EL (cell line): ENCODE measurements at regions not wholly inside any gene's neighbourhood (a gene's known extent, or its start where the extent isn't known, plus 50 kb on each side); places are given as distances from the start of the nearest gene placed in this dataset.
"Not testable (repeated sequence)": the region's sequence is repeated elsewhere in the genome, so short reads cannot be mapped to it uniquely, and the experiment has no call there.

Experiments
- DNase-seq: peaks from one replicate; pipeline ENCODE4 v3.0.0-alpha.2; 2016

DNA sequence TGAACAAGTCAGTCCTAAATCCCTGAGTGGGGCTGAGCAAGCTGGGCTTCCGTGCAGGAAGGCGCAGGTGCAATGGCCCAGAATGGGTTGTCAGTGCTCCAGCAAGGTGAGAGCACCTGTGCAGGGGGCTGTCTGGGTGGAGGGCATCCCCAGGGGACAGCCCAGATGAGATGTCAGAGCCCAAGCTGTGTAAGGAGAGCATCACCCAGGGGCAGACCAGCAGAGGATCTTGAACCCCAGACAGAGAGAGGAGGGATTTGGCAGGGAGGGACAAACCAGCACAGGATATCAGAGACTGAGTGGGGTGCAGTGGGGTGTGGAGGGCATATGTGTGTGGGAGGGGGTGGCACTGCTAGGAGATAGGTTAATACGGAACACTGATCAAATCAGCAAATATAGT, 114.9 kb upstream of the TMEM45B start:
- no peak for DNase-seq

DNA sequence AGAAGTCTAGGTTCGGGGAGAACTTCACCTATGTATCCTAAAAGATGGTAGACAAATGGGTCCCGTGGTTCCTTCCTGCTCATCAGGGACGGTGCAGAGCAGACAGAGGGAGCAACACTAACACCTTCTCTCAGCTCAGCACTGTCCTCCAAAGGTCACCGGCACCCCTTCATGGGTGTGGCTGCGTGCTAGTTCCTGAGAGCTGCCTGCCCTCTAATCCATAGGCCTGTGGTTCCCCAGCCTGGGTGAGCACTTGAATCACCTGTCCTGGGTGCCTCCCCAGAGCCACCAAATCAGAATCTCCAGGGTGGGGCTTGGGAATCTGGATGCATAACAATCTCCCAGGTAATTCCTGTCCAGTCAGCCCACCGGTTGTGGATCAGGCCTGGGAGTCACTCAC, 113.9 kb upstream of the TMEM45B start:
- DNase-seq = no peak

DNA sequence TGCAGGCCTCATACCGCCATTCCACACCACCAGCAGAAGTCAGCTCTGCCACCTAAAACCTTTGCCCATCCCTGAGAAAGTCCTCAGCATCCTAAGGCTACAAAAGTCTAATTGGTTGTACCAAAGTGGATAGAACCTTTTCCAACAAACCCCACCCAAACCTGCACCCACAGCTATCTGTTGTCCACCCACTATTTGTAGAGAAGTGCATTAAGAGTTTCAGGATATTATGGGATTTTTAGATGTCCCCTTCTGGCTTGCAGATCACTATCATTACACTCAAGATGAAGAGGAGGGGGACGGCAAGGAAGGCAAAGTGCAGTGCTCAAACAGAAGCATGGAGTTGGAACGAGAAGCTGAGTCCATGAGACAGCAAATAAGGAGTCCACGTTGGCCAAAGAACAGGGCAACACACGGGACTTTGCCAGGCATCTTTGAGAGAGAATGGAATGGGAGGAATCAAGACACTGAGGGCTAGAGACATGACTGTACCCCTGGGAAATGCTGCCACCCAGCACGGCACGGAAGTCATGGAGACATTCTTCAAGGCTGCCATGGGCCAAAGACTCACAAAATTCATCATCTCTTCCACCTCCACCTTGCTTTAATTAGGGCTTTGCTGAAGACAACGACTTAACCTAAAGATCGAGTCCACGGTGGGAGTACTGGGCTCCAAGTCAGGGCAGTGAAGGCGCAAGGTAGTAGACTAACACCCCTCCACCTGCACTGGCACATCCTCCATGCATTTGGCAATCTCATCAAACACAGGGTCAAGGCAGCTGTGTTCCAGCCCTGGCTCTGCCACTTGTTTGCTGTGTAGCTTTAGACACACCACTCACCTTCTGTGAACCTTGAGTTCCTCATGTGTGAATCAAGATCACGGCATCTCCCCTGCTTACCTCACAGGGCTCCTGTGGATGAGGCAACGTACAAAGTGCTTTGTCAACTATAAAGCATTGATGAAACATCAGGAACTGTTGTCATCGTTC, 112.9 kb upstream of the TMEM45B start:
- DNase-seq = no peak

DNA sequence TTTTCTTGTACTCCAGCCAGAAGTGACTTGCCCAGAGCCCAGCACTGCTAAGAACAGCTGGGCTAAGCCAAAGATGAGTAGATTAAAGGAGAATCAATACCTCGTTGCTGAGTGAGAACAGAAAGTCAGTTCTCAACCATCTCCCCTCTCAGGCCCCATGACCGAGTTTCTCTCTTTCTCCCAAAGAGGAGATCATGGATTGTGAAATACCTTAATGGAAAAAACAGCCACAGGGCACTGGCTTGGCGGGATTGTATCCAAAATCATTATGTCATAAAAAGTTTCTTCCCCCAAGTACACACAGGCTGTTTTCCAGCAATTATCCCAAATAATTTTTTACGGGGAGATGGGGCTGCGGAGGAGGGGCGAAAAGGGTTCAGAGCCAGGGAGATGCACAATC, 111.8 kb upstream of the TMEM45B start:
- DNase-seq = no peak

DNA sequence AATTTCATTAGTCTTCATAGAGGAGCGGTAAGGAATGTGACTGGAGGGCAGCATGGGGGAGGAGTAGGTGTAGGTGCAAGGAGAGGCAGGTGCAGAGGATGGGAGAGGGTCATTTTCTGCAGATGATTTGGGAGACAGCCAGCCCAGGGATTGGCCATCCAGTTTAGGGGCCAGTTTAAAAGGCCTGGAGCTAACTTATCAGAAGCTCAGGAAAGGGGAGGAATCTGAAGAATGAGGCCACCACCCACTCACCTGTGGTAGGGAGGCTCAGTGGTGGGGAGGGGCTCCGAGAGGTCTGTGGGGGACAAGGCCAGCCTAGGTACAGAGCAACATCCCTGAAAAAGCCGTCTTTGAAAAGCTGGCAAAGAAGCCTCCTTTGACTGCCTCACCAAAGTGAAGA, 110.8 kb upstream of the TMEM45B start:
- DNase-seq = no peak

DNA sequence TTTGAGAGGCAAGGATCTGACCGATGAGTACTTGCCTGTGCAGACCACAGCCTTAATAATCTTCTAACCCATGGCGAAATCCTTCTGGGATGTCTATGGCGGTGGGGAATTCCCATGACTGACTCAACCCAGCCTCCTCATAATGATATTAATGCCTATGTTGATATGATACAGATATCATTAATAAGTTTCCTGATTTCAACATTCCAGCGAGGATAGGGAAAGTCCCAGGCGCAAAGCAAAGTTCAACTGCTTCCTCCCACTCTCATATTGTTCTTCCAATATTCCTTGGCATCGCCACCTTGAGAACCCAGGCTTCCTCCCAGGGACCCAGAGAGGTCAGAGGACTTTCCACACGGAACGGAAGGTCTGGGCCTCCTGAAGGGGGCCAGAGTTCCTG, 110.3 kb upstream of the TMEM45B start:
- DNase-seq = no peak

DNA sequence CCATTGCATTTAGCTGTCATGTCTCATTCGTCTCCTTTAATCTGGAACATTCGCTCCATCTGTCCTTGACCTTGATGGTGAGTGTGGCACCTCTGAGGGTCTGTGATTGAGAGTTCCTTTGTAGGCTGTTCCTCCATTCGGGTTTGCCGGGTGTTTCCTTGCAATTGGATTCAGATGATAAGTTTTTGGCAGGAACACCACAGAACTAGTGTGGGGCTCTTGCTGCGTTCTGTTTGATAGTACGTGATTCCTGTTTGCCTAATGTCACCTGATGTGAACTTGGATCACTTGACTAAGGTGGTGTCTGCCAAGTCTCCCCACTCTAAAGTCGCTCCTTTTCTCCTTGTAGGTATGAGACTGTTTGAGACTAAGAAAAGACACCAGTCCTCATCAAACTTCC, 109.7 kb upstream of the TMEM45B start:
- no peak for DNase-seq

DNA sequence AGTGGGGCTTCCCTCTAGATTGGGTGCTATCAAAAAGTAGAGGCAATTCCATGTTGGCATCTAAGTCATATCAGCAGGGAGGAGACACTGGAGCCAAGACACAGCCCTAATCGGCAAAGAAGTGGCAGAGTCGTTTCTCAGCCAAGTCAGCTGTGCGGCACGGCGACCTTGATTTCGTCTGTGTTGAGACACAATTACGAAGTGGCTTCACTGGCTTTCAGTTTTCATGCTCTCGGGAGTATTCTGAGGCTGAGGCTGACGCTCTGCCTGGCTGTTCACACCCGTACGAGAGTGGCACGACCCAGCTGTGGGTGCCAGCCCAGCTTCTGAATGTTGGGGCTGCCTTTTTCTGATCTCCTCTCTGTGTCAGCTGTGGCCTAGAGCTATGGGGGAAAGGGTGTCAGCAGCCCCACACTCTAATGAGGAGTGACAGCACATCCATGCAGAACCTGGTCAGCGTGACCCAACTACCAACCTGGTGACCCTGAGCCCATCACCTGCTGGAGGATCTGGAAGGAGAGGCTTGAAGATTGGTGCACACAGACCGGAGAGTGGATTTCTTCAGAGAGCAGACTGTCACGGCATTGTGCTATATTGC, 105.7 kb upstream of the TMEM45B start:
- DNase-seq = no peak

DNA sequence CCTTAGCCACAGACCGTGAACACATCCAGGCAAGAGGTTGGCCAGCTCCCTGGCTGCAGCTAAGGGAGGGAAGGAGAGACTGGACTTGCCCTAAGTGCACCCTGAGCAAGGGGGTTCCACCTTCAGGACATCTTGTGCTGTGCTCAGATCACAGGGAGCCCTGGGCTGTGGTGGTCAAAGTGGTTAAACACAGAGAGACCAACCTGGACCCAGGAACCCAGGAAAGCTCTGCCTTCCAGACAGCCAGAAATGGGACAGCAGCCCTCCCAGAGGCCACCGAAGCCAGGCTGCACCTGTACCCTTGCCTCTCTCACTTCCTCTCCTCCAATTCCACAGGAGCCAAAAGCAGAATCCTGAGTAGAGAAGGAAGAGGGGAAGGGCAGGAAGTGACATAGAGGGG, 105.2 kb upstream of the TMEM45B start:
- DNase-seq = no peak

DNA sequence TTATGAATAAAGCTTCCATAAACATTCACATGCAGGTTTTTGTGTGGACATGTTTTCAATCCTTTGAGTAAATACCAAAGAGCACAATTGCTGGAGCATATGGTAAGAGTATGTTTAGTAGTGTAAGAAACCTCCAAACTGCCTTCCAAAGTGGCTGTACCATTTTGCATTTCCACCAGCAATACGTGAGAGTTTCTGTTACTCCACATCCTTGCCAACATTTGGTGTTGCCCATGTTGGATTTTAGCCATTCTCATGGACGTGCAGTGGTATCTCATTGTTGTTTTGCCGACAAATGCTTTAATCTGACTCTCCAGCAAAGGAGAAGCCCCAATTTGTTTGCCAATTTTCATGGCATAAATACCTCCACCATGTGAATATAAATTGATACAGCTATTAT, 103.9 kb upstream of the TMEM45B start:
- no peak for DNase-seq

DNA sequence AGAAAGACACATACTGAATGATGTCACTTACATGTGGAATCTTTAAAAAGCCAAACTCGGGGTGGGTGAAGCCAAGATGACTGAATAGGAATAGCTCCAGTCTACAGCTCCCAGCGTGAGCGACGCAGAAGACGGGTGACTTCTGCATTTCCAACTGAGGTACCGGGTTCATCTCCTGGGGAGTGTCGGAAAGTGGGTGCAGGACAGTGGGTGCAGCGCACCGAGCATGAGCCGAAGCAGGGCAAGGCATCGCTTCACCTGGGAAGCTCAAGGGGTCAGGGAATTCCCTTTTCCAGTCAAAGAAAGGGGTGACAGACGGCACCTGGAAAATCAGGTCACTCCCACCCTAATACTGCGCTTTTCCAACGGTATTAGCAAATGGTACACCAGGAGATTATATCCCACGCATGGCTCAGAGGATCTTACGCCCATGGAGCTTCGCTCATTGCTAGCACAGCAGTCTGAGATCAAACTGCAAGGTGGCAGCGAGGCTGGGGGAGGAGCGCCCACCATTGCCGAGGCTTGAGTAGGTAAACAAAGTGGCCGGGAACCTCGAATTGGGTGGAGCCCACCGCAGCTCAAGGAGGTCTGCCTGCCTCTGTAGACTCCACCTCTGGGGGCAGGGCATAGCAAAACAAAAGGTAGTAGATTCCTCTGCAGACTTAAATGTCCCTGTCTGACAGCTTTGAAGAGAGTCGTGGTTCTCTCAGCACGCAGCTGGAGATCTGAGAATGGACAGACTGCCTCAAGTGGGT, 103.0 kb upstream of the TMEM45B start:
- not testable (repeated sequence) for DNase-seq

DNA sequence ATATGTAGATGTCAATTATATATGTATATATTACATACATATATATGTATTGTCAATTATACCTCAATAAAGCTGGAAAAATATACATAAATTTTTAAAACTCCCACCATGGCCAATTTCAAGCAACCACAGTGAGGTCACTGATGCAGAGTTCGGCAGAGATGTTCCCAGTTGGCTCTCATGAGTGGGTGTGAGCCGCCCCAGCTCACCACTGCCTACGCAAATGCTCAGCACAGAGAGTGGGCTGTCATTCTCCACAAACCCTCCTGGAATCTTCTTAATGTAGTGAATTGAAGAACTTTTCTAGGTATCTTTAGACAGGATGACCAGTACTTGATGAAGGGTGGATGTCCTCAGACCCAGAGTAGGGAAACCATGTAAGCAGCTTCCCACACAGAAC, 96.6 kb upstream of the TMEM45B start:
- DNase-seq = no peak

DNA sequence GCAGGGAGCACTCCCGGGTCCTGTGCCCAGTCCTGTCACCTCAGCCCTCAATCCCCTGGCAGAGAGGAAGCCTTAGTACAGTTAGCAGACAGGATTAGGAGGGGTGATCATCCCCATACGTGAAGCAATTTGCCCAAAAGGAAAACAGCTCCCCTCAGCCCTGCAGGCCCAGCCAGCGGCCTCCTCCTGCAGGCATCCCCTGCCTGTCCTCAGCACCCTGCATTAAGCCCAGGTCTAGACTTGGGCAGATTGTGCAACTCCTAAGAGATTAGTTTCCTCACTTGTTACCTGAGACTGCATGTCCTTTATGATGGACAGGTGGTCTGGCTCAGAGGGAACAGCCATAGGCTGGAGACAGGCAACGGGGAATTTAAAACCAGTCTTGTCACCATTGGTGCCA, 95.5 kb upstream of the TMEM45B start:
- no peak for DNase-seq

DNA sequence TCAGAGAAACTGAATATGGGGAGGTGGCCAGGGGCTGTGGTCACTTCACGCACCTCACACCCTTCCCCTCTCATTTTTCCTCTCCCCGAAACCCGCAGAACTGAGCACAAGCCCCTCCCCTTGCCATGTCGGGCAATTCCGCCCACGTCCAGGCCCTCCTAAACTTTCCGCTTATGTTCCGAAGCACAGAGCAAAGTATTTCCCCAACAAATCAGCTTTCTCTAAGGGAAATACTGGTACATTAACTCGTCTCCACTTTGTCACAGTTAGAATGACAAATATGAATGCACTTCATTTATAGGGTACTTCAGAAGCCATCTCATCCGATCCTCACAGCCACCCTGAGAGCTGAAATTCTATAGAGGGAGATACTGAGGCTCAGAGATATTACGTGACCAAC, 94.7 kb upstream of the TMEM45B start:
- DNase-seq = no peak

DNA sequence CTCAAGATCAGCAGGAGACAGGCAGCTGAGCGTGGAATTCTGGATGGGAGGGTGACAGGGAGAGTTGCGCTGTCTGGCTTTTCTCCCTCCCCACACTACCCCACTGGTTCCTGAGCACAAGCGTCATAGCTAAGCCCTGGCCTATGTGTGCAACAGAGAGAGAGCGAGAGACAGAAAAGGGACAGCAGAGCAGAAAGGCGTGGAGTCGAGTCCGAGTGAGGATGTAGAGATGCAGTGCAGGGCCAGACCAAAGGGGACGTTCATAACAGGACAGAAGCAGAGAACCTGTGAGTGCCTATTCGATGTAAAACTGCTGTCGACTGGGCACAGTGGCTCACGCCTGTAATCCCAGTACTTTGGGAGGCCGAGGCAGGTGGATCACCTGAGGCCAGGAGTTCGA, 94.0 kb upstream of the TMEM45B start:
- no peak for DNase-seq

DNA sequence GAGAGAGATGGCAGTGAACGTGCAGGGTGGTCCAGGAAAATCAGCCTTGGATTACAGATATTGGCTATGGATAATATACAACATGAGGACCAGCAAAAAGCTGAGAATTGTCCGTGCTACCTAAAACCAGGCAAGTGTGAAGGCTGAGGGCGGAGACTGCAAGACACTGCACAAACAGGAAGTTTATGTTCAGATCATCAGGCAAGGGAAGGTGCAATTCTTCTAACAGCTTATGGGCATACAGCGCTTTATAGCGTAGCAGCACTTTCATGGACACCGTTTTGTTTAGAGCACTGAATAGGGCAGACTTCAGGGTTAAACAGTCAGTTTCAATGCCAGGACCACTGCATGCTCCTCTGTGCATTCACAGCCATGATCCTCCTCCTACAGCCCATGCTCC, 93.1 kb upstream of the TMEM45B start:
- DNase-seq = no peak

DNA sequence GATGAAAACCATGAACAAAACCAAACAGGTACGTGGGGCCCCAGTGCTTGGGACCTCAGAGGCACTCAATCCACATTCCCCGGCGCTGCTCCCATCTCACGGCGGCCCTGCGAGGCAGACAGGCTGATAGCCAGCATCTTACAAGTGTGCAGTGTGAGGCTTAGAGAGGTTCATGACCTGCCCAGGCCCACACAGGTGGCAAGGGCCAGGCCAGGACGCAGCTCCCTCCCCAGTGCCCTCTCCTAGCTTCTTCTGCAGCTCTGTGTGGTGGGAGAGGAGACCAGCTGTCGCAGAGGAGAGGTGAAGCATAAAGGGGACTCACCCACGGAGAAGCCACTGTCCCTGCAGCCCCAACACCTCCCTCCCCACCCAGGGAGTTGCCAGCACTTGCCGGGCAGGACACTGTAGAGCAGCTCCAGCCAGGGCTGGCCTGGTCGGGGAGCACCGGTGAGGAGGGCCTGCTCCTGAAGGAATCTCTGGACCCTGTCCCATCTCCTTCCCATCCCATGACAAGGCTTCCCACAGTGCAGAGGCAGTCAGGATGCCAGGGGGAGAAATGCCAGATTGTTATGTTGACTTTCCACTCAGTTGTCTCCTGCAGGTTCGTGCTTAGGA, 92.4 kb upstream of the TMEM45B start:
- DNase-seq = no peak

DNA sequence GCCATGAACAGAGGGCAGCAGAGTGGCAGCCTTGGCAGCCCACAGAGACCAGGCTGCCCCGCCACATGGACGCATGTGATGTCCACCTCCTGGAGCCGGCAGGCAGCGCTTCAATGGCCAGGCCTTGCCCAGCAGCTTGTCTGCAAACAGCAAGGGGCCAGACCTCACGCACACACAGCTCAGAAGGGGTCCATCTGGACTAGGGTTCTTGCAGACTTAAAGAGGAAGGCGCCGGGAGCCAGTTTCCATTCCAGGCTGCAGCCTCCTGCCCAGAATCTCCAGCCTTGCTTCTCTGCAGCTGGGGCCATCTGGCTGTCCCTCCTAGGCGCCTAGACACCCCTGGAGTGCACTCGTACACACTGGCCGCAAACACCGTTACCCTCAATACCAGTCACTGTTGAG, 91.9 kb upstream of the TMEM45B start:
- DNase-seq = no peak

DNA sequence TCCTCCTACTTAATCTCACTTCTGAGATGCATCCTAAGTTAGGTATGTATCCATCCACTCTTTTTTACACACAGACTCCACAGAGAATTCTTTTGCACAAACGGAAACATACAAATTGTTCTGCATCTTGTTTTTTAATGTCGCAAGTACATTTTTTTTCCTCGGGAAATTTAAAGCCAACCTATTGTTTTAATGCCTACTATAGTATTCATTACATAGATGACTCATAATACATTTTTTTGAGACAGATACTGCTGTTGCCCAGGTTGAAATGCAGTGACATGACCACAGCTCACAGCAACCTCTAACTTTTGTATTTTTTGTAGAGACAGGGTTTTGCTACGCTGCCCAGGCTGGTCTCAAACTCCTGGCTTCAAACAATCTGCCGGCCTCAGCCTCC, 90.8 kb upstream of the TMEM45B start:
- DNase-seq = no peak

DNA sequence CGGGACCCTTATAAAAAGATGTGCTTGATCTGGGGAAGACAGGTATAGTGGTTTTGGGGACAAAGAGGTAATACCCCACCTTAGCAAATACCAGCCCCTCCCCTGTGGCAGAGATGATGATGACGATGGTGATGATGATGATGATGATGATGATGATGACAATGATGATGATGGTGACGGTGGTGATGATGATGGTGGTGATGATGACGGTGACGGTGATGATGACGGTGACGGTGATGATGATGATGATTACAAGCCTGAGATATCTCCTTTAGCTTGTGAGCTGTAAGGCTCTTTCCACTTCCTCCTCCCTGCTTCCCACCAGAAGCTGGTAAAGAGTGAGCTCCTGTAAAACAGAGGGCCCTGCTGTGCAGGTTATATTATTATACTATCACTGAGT, 89.5 kb upstream of the TMEM45B start:
- DNase-seq = no peak

DNA sequence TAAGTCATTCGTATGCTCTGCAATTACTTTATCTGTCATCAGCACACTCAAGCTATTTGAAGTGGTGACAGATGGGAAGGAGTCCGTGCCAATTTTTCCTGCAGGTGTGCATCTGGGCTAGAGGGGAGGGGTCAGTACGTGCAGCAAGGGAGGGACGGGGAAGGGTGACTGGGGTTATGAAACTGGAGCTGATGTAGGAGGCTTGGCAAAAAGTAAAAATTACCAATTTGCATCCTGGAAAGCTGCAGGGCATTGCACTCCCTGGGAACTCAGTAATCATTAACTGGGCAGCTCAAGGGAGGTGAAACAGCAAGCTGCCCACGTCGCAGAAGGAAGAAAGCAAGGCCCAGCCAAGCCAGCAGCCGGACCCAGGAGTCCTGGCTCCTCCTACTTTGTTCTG, 87.1 kb upstream of the TMEM45B start:
- DNase-seq = no peak

DNA sequence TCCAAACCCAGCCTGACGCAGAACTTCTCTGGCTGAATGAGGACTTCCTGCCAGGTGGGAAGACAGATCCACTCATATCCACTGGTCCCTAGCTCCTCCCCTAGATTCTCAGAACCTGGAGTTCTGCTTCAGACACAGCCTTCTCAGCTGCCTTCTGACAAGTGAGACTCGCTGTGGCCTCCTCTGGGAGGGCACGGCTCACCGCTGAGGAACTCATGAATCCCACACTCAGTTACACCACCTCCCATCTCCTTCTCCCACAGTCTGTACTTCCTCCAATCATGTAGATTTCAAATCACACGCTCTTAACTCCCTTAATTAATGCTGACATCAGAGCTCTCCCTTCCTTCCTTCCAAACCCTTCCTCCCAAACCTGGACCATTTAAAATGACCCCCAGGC, 86.4 kb upstream of the TMEM45B start:
- no peak for DNase-seq

DNA sequence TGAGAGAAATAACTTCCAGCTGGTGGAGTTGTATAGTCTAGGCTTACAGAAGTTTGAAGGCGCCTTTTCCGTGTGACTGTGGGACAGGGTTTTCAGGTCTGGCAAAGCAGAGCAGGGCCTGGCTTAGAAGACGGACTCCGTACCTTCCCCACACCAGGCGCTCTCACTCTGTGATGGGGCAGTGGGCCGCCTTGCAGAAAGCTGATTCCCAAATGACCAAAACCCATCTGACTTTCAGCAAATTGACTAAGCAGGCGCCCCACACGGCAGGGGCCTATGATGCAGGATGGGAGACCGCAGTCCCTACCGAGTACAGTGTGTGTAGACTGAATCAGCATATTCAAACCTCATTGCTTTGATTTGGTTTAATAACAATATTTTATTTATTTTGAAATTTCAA, 85.8 kb upstream of the TMEM45B start:
- no peak for DNase-seq
